ENCODE measurements at regions not wholly inside any gene's neighbourhood (a gene's known extent, or its start where the extent isn't known, plus 50 kb on each side); places are given as distances from the start of the nearest gene placed in this dataset.

DNA sequence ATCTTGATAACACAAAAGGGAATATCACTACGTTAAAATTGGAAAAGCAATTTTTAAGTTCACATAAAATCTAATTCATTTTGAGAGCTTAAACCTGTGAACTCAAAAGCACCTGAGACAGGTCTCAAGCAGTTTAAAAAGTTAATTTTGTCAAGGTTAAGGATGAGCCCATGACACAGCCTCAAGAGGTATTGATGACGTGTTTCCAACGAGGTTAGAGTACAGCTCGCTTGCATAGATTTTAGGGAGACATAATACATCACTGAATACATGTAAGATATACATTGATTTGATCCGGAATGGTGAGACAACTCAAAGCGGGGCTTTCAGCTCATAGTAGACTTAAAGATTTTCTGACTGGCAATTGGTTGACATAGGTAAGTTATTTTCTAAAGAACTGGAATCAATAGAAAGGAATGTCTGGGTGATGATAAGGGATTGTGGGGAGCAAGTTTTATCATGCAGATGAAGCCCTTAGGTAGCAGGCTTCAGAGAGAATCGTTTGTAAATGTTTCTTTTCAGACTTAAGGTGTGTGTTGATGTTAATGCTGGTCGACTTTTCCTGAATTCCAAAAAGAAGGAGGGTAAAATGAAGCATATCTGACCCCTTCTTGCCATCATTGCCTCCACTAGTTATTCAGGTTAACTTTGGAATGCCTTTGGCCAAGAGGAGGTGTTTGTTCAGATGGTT, 2890.6 kb downstream of the PCDH9 start:
- no peak overlapping the region for H3K4me3 ChIP-seq (ENCODE audit: low read length)
- DNase-seq (ENCODE audit: low read depth, low spot score) = no peak

DNA sequence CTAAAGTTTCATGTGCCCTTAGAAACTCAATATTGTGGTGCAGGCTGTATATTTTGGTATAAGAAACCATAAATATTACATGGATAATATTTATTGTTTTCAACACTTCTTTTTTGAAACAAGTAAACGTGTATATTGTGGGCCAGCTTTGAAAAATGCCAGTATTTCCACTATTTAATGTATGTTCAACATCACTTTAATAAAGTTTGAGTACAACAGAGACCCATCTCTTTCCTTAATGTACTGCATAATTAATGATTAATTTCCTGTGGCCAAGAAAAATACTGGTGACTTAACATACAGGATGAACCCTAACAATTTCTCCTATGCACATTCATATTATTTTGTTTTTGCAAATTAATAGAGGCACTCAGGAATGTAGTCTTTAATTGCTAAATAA, 2891.5 kb downstream of the PCDH9 start:
- no peak overlapping the region for H3K4me3 ChIP-seq (ENCODE audit: low read length)
- DNase-seq (ENCODE audit: low read depth, low spot score) = no peak

DNA sequence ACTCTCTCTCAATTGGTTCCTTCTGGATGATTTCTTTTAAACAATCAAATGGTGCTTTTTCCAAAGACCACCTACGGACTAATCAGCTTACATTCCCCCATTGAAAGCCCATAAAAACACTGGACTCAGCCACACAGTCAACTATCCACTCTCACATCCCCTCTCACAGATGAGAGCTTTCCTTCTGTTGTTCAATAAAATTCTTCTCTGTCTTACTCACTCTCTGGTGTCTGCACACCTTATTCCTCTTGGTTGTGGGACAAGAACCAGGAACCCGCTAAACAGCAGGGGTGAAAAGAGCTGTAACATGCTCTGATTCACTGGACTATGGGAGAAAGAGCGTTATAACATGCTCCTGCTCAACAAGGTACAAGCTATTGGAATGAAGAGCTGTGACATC, 2896.2 kb downstream of the PCDH9 start:
- H3K4me3 ChIP-seq (ENCODE audit: low read length) = no peak overlapping the region
- DNase-seq (ENCODE audit: low read depth, low spot score) = no peak

DNA sequence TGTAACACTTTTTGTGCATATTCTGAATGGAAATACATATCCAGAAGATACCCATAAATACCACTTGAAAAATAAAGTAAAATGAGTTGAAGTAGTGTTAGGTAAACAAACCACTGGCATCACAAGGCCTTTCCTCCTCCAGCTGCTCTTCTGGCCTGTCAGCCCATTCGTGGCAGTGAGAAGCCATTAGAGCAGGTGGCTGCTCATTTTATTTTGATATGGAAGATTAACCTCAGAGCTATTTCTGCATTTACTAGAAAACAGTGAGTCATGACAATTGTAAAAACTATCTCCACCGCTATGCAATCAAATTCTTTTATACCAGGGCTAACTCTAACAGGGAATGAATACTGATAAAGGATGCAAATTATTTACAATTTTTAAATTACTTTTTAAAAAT, 2898.1 kb downstream of the PCDH9 start:
- no peak overlapping the region for H3K4me3 ChIP-seq (ENCODE audit: low read length)
- DNase-seq (ENCODE audit: low read depth, low spot score) = no peak

DNA sequence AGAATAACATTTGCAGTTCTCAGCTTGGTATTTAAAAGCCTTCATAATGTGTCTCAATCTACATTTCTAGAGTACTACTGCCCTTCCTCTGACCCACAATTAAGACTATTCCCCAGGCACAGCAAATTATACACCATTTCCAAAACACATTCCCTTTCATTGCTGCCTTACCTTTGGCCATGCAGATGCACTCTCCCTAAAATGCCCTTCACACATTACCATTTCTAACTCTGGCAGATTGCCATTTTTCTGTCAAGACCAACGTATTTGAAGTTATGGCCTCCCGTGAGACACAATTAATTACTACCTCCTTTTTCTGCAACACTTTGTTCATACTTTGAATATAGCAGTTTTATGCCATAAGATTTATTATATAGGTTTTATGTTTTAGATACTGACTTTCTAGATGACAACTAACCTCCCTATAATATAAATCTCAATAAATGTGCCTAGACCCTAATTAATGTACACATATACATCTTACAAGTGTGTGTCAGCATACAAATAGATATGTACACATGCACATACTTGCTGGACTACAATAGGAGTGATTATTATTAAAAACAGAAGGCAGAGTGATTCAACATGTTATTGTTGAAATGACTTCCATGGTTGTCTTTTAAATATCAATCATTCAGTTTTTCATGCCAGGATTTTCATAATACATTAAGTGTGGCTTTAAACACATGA, 2902.5 kb downstream of the PCDH9 start:
- no peak for DNase-seq (ENCODE audit: low read depth, low spot score)
- no peak overlapping the region for H3K4me3 ChIP-seq (ENCODE audit: low read length)

DNA sequence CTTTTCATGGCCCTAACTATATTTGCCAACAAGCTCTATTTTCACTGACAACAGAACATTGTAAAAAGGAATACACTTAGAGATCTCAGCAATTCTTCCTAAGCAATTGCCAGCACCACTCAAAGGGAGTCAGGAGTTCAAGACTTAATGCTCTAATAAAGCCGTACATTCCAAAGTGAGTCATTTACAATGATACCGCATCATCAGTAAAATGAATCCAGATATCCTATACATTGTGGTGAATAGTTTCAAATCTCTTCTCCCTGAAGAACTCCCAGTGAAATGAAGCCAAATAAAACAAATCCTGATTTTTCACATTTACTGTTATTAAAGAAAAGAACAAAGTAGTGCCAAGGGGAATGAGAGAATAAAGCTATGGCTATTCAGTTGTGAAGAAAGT, 2898.7 kb upstream of the PCDH20 start:
- no peak overlapping the region for H3K4me3 ChIP-seq (ENCODE audit: low read length)
- no peak for DNase-seq (ENCODE audit: low read depth, low spot score)

DNA sequence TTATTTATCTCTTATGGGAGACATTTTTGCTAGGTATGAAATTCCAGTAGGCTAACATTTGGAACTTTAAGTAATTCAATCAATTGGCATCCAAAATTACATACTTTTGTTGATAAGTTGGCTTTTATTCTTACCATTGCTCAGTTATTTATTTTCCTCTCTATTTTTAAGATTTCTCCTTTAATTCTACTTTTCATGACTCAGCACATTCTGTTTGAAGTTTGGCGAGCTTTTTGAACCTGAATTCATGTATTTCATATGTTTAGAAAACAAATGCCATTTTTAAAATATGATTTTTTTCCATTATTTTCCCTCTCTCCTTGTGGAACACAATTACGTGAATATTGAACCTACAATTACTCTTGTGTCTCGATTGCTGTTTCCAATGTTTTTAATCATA, 2896.3 kb upstream of the PCDH20 start:
- no peak overlapping the region for H3K4me3 ChIP-seq (ENCODE audit: low read length)
- DNase-seq (ENCODE audit: low read depth, low spot score) = no peak

DNA sequence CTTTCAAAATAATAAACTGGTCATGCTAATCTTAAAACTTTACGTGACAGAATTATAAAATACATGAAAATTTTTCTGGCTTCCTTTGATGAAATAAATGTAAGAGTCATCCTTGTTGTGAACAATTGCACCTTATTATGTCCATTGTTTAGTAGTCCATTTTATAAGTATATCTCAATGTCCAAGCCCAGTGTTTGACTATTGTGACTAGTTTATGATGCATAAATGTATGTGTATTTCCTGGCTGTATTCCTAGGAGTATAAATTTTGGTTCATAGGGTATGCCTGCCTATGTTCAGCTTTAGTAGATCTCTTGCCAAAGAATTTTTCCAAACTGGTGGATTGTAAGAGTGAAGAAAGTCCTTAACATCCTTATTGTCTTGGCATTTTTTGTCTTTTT, 2895.5 kb upstream of the PCDH20 start:
- H3K4me3 ChIP-seq (ENCODE audit: low read length) = no peak overlapping the region
- DNase-seq (ENCODE audit: low read depth, low spot score) = no peak

DNA sequence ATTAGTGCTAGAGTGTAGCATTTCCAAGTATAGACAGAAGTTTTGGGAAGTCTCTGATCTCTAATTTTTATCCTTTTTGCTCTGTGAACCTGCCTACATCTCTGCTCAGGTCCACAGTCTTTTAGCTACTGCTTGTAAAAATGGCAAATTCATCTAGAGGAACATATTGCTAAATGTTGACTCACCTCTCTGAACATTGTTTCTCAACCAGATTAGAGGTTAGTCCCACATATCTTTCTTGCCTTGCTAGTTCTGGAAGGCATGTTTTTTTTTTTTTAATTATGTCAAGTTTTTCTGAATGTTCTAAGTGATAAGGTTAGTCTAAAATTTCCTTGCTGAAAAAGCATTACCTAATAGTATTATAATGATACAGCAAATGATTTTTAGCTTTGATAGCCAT, 2889.6 kb upstream of the PCDH20 start:
- no peak overlapping the region for H3K4me3 ChIP-seq (ENCODE audit: low read length)
- no peak for DNase-seq (ENCODE audit: low read depth, low spot score)

DNA sequence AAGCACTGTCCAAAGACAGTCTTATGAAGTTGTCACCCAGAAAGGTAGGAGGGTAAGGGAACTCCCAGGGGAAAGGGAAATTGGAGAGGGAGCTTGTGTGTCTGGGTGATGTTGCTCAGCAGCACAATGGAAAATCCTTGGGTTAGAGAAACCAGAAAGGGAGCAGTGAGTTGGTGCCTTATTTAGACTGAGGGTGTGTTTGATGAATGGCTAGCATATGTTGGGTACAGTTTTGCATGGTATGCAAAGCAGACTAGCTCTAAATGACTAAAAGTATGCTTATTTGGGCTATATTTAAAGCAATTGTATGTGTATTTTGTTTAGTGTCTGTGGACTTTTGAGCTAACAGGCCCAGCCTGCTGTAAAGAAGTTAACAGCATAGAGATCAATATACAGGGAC, 2884.6 kb upstream of the PCDH20 start:
- H3K4me3 ChIP-seq (ENCODE audit: low read length) = no peak overlapping the region
- DNase-seq (ENCODE audit: low read depth, low spot score) = no peak

DNA sequence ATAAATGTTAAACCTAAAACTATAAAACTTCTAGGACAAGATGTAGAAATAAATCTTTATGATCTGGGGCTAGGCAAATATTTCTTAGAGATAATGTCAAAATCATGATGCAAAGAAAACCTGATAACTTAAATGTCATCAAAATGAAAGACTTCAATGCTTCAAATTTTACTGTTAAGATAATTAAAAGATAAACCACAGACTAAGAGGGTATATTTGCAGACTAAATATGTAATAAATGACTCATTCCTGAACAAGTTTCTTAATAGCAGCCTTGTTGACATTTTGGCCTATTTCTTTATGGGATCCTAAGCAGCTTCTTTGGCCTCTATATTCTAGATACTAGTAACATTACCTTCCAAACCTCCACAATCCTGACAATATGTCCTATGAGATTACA, 2878.3 kb upstream of the PCDH20 start:
- DNase-seq (ENCODE audit: low read depth, low spot score) = no peak
- H3K4me3 ChIP-seq (ENCODE audit: low read length) = no peak overlapping the region

DNA sequence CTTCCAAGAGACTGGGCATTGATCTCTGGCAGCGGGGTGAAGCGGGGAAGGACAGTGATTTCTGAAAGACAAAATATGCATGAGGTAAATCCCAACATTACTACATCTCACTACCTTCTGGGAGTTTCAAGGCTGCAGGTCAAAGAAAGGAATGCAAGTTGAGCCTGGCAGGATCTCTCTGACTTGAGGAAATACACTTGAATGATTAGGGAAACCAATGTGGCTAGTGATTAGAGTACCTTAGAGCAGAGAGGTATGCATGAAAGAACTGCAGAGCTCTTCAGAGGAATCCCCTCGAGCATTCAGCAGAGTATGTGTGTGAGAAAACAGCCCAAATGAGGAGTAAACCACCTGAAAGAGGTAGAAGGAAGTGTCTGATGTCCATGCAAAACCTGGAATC, 2874.1 kb upstream of the PCDH20 start:
- H3K4me3 ChIP-seq (ENCODE audit: low read length) = no peak overlapping the region
- DNase-seq (ENCODE audit: low read depth, low spot score) = no peak

DNA sequence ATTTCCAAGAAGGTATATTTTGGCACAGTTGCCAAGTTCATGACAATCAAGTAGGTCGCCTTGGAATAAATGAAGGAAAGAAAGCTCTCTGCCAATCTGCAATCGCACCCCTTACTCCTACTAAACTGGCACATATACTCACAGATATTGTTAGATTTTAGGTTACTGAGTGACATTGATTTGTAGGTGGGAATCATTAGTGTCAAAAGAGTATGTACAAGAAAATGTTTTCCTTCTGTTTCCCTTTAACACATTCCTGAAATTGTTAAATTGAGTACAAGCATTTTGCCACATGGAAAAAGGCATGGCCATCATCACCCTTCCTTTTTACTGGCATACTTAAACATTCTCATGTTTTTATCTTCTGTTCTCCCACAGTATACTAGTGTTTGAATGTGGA, 2868.3 kb upstream of the PCDH20 start:
- H3K4me3 ChIP-seq (ENCODE audit: low read length) = no peak overlapping the region
- no peak for DNase-seq (ENCODE audit: low read depth, low spot score)

DNA sequence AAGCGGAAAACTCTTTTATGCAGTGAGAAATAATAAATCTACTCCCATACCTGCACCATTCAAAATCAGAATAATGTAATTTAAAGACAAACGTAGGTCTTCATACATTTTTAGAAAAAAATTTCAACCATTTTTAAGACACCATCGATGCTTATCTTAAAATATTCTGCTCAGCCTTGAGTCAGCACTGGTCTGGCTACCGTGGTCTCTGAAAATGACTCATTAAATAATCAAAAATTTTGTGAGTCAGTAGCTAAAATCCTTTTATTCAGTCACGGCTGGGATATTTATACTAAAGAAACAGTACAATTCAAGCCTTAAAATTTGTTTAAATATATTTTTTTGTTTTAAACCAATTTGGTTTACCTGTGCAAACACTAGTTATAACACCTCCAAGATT, 2862.8 kb upstream of the PCDH20 start:
- no peak overlapping the region for H3K4me3 ChIP-seq (ENCODE audit: low read length)
- DNase-seq (ENCODE audit: low read depth, low spot score) = no peak

DNA sequence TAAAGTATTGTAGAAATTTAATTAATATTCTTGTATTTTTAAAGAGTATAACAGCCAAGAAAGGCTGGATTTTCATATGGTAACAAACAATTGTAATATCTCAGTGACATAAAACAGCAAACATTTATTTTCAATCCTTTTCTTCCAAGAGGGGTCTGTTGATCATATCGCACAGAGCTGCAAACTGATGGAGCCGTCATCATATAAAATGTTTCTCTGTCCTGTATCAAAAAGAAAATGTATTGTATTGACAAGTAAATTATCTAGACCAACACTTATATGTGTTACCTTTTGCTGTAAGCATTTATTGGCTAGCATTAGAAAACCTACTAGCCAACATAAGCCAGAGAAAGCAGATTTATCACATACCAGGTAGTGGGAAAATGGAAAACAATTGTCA, 2861.4 kb upstream of the PCDH20 start:
- no peak overlapping the region for H3K4me3 ChIP-seq (ENCODE audit: low read length)
- no peak for DNase-seq (ENCODE audit: low read depth, low spot score)

DNA sequence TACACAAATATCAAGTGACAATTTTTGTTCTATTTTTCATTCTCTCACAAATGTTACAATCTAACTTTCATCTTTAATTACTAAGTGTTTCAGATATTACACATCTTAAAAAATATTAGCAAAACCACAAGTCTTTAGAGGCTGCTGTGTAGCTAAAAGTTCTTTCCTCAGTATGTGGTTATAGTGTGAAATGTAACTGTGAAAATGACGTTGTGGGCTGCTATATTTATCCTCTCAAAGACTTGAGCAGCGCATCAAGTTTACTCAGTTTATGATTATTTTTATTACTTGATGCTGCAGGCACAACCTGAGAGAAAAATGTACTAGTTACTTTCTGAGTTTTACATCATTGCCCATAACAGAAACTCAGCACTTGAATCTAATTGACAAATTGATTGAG, 2860.6 kb upstream of the PCDH20 start:
- DNase-seq (ENCODE audit: low read depth, low spot score) = no peak
- no peak overlapping the region for H3K4me3 ChIP-seq (ENCODE audit: low read length)

DNA sequence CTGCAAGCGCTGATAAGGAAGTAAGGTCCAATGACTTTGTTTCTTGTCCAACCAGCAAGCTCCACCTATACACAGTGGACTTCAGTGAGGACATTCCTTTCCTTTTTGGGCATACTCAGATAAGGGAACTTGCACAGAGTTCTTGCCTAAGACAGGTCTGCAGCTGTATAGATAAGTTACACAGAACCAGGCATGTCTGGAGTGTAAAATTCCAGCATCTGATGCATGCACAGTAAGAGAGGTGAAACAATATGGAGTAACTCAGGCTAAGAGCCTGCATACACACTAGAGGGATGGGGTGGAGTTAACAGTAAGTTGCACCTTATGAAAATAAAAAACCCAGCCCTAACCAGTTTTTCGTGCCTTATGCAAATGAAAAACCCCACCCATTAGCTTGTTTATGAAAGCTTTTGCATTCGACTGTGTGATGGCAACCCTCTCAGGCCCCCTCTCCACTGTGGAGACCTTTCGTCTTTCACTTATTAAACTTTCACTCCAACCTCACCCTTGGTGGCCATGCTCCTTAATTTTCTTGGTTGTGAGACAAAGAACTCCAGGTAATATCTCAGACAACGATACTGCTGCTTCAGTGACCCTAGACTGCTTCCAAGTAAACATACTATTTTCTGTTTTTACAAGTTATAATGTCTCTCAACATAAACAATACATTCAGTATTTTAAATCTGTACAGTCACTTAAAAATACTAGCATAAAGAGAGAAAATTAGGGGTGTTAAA, 2859.0 kb upstream of the PCDH20 start:
- H3K4me3 ChIP-seq (ENCODE audit: low read length) = no peak overlapping the region

DNA sequence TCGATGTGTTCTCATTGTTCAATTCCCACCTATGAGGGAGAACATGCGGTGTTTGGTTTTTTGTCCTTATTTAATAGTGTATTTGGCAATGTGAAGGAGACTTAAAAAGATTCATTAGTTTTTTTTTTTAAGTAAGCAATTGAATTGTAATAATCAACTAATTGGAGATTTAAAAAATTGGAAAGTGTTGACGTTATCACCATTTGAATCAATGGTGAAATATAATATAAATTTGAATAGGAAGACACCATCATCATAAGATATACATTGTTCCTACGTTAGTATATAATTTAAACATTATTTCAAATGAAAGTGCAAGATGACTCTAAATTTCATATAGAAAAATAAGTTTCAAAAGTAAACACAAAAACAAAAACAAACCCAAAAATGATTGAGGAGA, 2858.1 kb upstream of the PCDH20 start:
- DNase-seq (ENCODE audit: low read depth, low spot score) = no peak
- H3K4me3 ChIP-seq (ENCODE audit: low read length) = no peak overlapping the region

More for the DNA sequence above, 2859.0 kb upstream of the PCDH20 start:
- DNase-seq (ENCODE audit: low read depth, low spot score) = no peak

DNA sequence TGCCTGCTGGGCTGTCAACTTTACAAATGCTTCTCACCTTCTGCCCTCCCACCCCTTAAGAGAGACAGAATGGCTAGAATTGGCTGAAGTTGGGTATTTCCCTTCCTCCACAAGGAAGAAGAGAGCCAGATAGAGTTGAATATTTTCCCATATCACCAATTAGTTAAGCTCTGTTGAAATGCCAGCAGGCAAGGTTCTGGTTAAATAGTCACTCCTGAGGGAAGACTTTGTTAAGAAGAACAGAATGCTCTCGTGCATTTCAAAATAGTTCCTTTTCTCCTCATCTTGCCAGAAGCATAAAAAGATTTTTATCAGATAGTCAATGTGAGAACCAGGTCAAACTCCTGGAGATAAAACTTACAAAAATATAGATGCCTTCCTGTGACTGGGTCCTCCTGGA, 2857.0 kb upstream of the PCDH20 start:
- H3K4me3 ChIP-seq (ENCODE audit: low read length) = no peak overlapping the region
- no peak for DNase-seq (ENCODE audit: low read depth, low spot score)

DNA sequence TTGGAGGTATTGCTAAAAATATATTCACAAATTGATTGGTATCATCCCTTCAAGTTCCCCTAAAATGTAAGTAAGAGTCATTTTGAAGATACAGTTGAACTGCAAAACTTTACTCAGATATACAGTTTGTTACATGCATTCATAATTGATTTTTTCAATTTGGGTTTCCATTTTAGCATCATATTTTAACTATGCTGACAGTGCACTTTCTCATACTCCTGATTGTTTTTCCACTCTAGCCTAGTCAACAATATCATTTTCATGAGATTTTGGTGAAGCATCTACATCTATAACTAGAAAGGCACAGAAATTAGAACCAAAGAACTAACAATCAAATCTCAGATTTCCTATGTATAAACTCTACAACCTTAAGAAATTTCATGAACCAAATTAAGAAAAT, 2850.4 kb upstream of the PCDH20 start:
- no peak overlapping the region for H3K4me3 ChIP-seq (ENCODE audit: low read length)
- DNase-seq (ENCODE audit: low read depth, low spot score) = no peak

DNA sequence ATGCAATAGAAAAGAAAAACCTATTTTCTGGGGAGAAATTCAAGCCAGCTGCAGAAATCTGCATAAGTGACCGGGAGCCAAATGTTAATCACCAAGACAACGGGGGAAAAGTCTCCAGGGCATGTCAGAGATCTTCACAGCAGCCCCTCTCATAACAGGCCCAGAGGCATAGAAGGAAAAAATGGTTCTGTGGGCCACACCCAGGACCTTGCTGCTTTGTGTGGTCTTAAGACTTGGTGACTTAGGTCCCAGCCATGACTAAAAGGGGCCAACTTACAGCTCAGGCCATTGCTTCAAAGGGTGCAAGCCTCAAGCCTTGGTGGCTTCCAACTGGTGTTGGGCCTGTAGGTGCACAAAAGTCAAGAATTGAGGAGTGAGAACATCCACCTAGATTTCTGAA, 2847.6 kb upstream of the PCDH20 start:
- H3K4me3 ChIP-seq (ENCODE audit: low read length) = no peak overlapping the region
- no peak for DNase-seq (ENCODE audit: low read depth, low spot score)

All from Jurkat, Clone E6-1 (cell line).